ENCODE measurements at regions not wholly inside any gene's neighbourhood (a gene's known extent, or its start where the extent isn't known, plus 50 kb on each side); places are given as distances from the start of the nearest gene placed in this dataset.

GRCh38 chr20:10927936-10928840 lies 254.4 kb upstream of the JAG1 start:
- H3K9me2 ChIP-seq (ENCODE audit: insufficient read depth, low read length), result no peaks in the 10 kb centered on the region
- TF ChIP-seq EZH2phosphoT487 (IDR thresholded peaks at IDR 0.05; ENCODE audit: borderline replicate concordance, low read depth, low read length), result no peak
- TF ChIP-seq CTCF (conservative IDR thresholded peaks at IDR 0.05; ENCODE audit: low read length), result no peak
- no peaks in the 10 kb centered on the region for H3K79me2 ChIP-seq (ENCODE audit: insufficient read depth, low read depth, low read length)
- DNase-seq (ENCODE audit: low spot score), result no peak
- ChIA-PET CTCF (ENCODE audit: unreplicated experiment) (no interaction called here), POLR2A (no interaction called here)
- no peak overlapping the region for H3K4me2 ChIP-seq (ENCODE audit: low read length)
- H4K20me1 ChIP-seq (ENCODE audit: insufficient read depth, low read length), result no peaks in the 10 kb centered on the region
- no peaks in the 10 kb centered on the region for H3K36me3 ChIP-seq (ENCODE audit: insufficient read depth, low read length)
- H2AFZ ChIP-seq (ENCODE audit: low read length), result no peak overlapping the region
- no peaks in the 10 kb centered on the region for H3K9me3 ChIP-seq (ENCODE audit: low read length)
- H3K4me1 ChIP-seq (ENCODE audit: insufficient read depth, low read length, poor library complexity, severe bottlenecking), result no peaks in the 10 kb centered on the region
- intact Hi-C loops (cut with micrococcal nuclease; ENCODE audit: unreplicated experiment), result no loop called here
- no peak overlapping the region for H3K4me3 ChIP-seq (ENCODE audit: low read depth, low read length, poor library complexity, severe bottlenecking)
- no TSS peak for BruUV-seq (replicated peaks)
- no peak overlapping the region for H3K27ac ChIP-seq (ENCODE audit: low read depth, low read length, poor library complexity, severe bottlenecking)

GRCh38 chr20:10928841-10929421 lies 255.1 kb upstream of the JAG1 start:
- Histone ChIP-seq H3K27ac (ENCODE audit: low read depth, low read length, poor library complexity, severe bottlenecking) (no peak overlapping the region), H3K4me1 (ENCODE audit: insufficient read depth, low read length, poor library complexity, severe bottlenecking) (no peaks in the 10 kb centered on the region), H3K79me2 (ENCODE audit: insufficient read depth, low read depth, low read length) (no peaks in the 10 kb centered on the region), H3K9me2 (ENCODE audit: insufficient read depth, low read length) (no peaks in the 10 kb centered on the region), H2AFZ (ENCODE audit: low read length) (no peak overlapping the region), H3K4me2 (ENCODE audit: low read length) (no peak overlapping the region), H3K36me3 (ENCODE audit: insufficient read depth, low read length) (no peaks in the 10 kb centered on the region), H3K4me3 (ENCODE audit: low read depth, low read length, poor library complexity, severe bottlenecking) (no peak overlapping the region), H3K9me3 (ENCODE audit: low read length) (no peaks in the 10 kb centered on the region), H4K20me1 (ENCODE audit: insufficient read depth, low read length) (no peaks in the 10 kb centered on the region)
- ChIA-PET CTCF (ENCODE audit: unreplicated experiment) (no interaction called here), POLR2A (interaction anchor here (0.5 kb wide), 1 partner anchor 1106 kb away, joined by 3 read pairs; no protein-coding TSS in a partner anchor)
- TF ChIP-seq CTCF (conservative IDR thresholded peaks at IDR 0.05; ENCODE audit: low read length) (no peak), EZH2phosphoT487 (IDR thresholded peaks at IDR 0.05; ENCODE audit: borderline replicate concordance, low read depth, low read length) (no peak)
- no peak for DNase-seq (ENCODE audit: low spot score)
- intact Hi-C loops (cut with micrococcal nuclease; ENCODE audit: unreplicated experiment), result no loop called here
- no TSS peak for BruUV-seq (replicated peaks)
